ENCODE measurements at regions not wholly inside any gene's neighbourhood (a gene's known extent, or its start where the extent isn't known, plus 50 kb on each side); places are given as distances from the start of the nearest gene placed in this dataset.

GRCh38 chr2:223203971-223204929, 152.3 kb downstream of the KCNE4 start:
- intact Hi-C loops (cut with micrococcal nuclease), result no loop called here
- POLR2A ChIA-PET, result no interaction called here
- TF ChIP-seq CTCF (IDR thresholded peaks at IDR 0.05), result no peak
- H3K36me3 Mint-ChIP-seq (ENCODE audit: low read depth), result no peaks in the 10 kb centered on the region
- no peaks in the 10 kb centered on the region for H3K4me1 Mint-ChIP-seq (ENCODE audit: low read depth)
- no peak overlapping the region for H3K27ac Mint-ChIP-seq
- H3K4me3 Mint-ChIP-seq, result no peak overlapping the region
- no peaks in the 10 kb centered on the region for H3K27me3 Mint-ChIP-seq
- CTCF ChIA-PET, result no interaction called here
- no peak for ATAC-seq
- H3K9me3 Mint-ChIP-seq, result peaks cover 9% of the 10 kb centered on the region
- no peak for DNase-seq

GRCh38 chr2:223210489-223210888, 158.5 kb downstream of the KCNE4 start:
- intact Hi-C loops (cut with micrococcal nuclease), result no loop called here
- no peaks in the 10 kb centered on the region for H3K27me3 Mint-ChIP-seq

GRCh38 chr2:223214394-223215253, 162.6 kb downstream of the KCNE4 start:
- Mint-ChIP-seq H3K4me3 (no peak overlapping the region), H3K4me1 (ENCODE audit: low read depth) (no peaks in the 10 kb centered on the region), H3K9me3 (peaks cover 7% of the 10 kb centered on the region), H3K27me3 (peaks cover 2% of the 10 kb centered on the region), H3K36me3 (ENCODE audit: low read depth) (no peaks in the 10 kb centered on the region), H3K27ac (no peak overlapping the region)
- POLR2A ChIA-PET, result interaction anchor here (0.6 kb wide), 1 partner anchor 561 kb away, joined by 3 read pairs; no protein-coding TSS in a partner anchor
- CTCF ChIA-PET, result no interaction called here
- intact Hi-C loops (cut with micrococcal nuclease), result no loop called here
- ATAC-seq (no peak), DNase-seq (no peak)
- no peak for TF ChIP-seq CTCF (IDR thresholded peaks at IDR 0.05)

More at GRCh38 chr2:223210489-223210888, 158.5 kb downstream of the KCNE4 start:
- Mint-ChIP-seq H3K27ac (no peak overlapping the region), H3K4me1 (ENCODE audit: low read depth) (no peaks in the 10 kb centered on the region), H3K4me3 (no peak overlapping the region), H3K9me3 (peaks cover 16% of the 10 kb centered on the region), H3K36me3 (ENCODE audit: low read depth) (no peaks in the 10 kb centered on the region)
- CTCF ChIA-PET, result no interaction called here
- POLR2A ChIA-PET, result no interaction called here
- ATAC-seq (no peak), DNase-seq (no peak)
- no peak for TF ChIP-seq CTCF (IDR thresholded peaks at IDR 0.05)

- ATAC-seq, result no peak
- CTCF ChIA-PET, result no interaction called here
- intact Hi-C loops (cut with micrococcal nuclease), result no loop called here
Measured at GRCh38 chr2:223215254-223215516, 163.2 kb downstream of the KCNE4 start.

More at GRCh38 chr2:223215254-223215516, 163.2 kb downstream of the KCNE4 start:
- Mint-ChIP-seq H3K9me3 (peaks cover 2% of the 10 kb centered on the region), H3K4me1 (ENCODE audit: low read depth) (no peaks in the 10 kb centered on the region), H3K27me3 (peaks cover 2% of the 10 kb centered on the region), H3K27ac (no peak overlapping the region), H3K4me3 (no peak overlapping the region), H3K36me3 (ENCODE audit: low read depth) (no peaks in the 10 kb centered on the region)
- POLR2A ChIA-PET, result no interaction called here
- no peak for DNase-seq
- no peak for TF ChIP-seq CTCF (IDR thresholded peaks at IDR 0.05)

All from activated CD8-positive, alpha-beta T cell treated with anti-CD3 and anti-CD28 coated beads for 36 hours (primary cell).